ENCODE measurements at regions not wholly inside any gene's neighbourhood (a gene's known extent, or its start where the extent isn't known, plus 50 kb on each side); places are given as distances from the start of the nearest gene placed in this dataset.
"Not testable (repeated sequence)": the region's sequence is repeated elsewhere in the genome, so short reads cannot be mapped to it uniquely, and the experiment has no call there.

- DNase-seq = not testable (repeated sequence)
These were observed 115.2 kb upstream of the KCNJ3 start for GRCh38 chr2:154583274-154583673.

DNA sequence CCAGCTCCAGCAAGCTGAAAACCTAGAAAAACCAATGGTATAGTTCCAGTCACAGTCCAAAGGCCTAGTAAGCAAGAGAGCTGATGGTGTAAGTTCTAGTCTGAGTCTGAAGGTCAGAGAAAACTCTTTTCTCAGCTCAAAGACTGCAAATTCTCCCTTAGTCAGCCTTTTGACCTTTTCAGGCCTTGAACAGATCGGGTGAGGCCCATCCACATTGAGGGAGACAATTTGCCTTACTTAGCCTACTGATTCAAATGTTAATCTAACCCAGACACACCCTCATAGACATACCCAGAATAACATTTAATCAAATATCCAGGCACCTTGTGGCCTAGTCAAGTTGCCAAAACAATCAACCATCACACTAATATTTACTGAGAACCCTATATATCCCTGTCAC lies 110.8 kb upstream of the KCNJ3 start:
- DNase-seq = no peak

- no peak for DNase-seq
These were observed 109.7 kb upstream of the KCNJ3 start for GRCh38 chr2:154588838-154589237.

GRCh38 chr2:154589514-154589913 lies 109.0 kb upstream of the KCNJ3 start:
- no peak for DNase-seq

- DNase-seq = no peak
These were observed 107.1 kb upstream of the KCNJ3 start for GRCh38 chr2:154591294-154591820.

DNA sequence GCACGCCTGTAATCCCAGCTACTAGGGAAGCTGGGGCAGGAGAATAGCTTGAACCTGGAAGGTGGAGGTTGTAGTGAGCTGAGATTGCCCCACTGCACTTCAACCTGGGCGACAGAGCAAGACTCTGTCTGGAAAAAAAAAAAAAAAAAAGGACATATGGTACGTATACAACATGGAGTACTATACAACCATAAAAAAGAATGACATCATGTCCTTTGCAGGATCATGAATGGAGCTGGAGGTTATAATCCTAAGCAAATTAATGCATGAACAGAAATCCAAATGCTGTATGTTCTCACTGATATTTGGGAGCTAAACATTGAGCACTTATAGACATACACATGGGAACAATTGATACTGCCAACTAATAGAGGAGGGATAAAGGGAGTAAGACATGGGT lies 99.3 kb upstream of the KCNJ3 start:
- no peak for DNase-seq

DNA sequence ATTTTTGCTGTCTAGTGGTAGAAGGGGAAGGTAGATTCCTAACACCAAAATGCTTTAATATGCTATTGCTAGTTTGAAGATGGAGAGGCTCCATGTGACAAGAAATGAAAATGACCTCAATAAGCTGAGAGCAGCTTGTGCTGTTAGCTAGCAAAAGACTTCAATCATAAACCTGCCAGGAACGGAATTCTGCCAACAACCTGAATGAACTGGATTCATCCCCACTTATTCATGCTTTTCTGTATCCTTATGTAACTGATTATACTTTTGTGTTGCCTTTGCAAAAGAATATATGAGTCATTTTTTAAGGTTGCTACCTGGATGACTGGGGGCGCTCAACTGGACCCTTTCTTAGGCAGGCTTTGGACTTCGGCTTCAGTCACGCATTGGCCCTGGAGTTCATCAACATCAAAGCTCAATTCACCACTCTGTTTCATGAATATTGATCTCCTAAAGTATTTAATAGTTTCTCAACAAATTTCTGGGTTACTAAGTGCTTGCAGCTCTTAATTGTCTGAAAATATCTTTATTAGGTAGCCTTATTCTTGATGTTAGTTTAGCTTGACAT lies 97.5 kb upstream of the KCNJ3 start:
- DNase-seq = no peak

GRCh38 chr2:154603682-154604081 lies 94.8 kb upstream of the KCNJ3 start:
- no peak for DNase-seq

DNA sequence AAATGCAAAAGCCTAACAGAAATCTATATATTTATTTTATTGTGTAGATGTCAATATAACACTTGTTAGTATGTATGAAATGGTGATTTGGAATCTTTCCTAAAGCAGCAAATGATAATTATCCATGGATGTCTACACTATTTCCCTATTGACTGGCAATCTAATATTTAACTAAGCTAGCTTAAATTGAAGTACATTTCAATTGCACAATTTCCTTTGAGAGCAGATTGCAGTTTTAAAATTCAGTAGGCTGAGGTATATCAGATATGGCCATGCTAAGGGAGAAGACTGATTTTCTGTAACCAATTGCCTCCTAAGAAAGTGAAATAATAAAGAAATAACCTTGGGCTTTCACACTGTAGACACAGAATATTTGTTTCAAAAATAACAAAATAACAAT lies 90.1 kb upstream of the KCNJ3 start:
- DNase-seq = no peak

GRCh38 chr2:154614906-154615305 lies 83.6 kb upstream of the KCNJ3 start:
- no peak for DNase-seq

DNA sequence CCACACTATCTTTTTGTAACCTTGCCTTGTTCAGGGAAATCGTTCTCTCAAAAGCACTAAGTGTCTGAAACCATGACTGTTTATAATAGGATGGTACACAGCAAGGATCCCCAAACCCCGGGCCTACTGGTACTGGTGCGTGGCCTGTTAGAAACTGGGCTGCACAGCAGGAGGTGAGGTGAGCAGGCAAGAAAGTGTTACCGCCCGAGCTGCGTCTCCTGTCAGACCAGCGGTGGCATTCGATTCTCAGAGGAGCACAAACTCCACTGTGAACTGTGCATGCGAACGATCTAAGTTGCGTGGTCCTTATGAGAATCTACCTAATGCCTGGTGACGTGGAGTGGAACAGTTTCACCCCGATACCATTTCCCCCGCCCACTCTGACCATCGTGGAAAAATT lies 81.8 kb upstream of the KCNJ3 start:
- DNase-seq = no peak

- no peak for DNase-seq
These were observed 78.0 kb upstream of the KCNJ3 start for GRCh38 chr2:154620471-154620870.

DNA sequence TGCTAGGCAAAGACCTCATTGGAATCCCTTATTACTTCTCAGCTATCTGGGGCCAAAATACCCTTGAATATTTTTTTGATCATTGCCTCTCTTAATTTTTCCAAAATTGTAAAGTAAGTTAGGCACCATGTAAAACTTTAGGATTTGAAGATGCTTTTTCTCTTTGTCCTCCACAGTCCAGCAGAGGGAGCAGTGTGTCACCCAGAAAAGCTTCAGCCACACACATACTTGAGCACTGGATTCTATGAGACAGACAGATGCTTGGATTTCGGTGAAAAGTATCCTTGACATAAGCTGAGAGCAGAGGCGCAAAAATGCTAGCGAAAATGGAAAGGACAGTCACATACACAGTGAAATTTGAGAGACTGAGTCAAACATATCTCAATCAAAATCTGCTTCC lies 74.7 kb upstream of the KCNJ3 start:
- DNase-seq = peak in 1 of 2 donors; percentile 11

DNA sequence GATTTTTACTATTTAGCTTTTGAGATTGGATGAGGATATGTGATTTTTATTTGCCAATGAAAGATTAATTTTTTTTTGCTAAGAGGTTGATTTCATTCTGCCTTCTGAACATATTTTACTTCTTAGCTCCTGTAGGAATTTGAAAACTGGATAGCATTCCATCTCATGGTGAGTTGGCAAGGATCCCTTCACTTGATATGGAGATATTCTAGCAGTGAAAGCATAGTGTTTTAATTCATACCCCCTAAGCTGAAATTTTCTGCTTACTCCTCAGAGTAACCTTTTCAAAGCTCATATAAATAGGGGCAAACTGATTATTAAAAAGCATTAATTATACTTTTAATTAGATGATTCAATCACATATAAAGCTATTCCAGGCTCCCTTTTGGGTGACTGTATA lies 61.0 kb upstream of the KCNJ3 start:
- no peak for DNase-seq

DNA sequence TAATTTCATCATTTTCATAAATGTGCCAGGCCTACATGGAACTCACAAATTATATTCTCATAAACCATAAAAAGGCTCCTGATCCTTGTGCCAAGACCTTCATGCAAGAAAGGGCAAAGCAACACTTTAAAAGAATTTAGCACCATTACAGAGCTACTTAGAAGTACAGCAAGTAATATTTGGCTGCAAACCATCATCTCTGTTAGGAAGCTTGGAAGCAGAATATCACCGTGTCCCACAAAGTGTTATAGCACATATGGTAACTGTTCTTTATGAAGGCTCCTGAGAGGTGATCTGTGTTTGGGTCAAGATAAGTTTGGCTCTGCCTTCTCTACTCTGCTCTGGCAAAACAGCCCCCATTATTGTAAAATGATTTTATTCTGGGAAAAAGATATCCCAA lies 59.7 kb upstream of the KCNJ3 start:
- DNase-seq = no peak

DNA sequence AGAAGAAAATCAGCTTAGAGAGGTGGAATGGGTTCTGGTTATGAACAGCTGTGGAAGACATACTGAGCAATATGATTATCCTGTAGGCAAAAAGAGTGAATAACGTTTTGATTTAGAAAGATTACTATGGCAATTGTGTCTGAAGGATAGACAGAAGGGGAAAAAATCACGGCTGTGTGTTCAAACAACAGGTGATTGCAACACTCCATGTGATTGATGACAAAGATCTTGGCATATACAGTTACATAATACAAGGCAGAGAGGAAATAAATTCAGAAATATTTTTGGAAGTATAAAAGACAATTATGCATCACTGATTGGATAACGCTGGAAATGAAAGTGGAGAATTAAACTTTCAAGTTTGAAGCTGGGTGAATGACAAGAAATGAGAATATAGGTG lies 58.5 kb upstream of the KCNJ3 start:
- no peak for DNase-seq
